ENCODE measurements at regions not wholly inside any gene's neighbourhood (a gene's known extent, or its start where the extent isn't known, plus 50 kb on each side); places are given as distances from the start of the nearest gene placed in this dataset.

- H3K4me3 ChIP-seq (ENCODE audit: low read depth, low read length): no peak overlapping the region
- ChIA-PET CTCF (interaction anchor here (3.9 kb wide), 1 partner anchor 10 kb away, joined by 24 read pairs; no protein-coding TSS in a partner anchor), POLR2A (no interaction called here)
- no peaks in the 10 kb centered on the region for H3K4me1 ChIP-seq (ENCODE audit: control insufficient read depth, insufficient read depth, low read length)
- H3K36me3 ChIP-seq (ENCODE audit: control insufficient read depth in 2 of 2, insufficient read depth in 1 of 2, low read length in 2 of 2): no peaks in the 10 kb centered on the region
- TF ChIP-seq ZNF658 (tag by site-specific recombination; IDR thresholded peaks at IDR 0.05): no peak
- no peak for TF ChIP-seq ZNF335 (tag by site-specific recombination; conservative IDR thresholded peaks at IDR 0.05)
- TF ChIP-seq ZNF114 (tag by site-specific recombination; IDR thresholded peaks at IDR 0.05): no peak
- TF ChIP-seq ZNF26 (tag by site-specific recombination; IDR thresholded peaks at IDR 0.05): no peak
- TF ChIP-seq ZBTB11 (tag by site-specific recombination; conservative IDR thresholded peaks at IDR 0.05; ENCODE audit: low read depth): no peak
- TF ChIP-seq GLI2 (tag by site-specific recombination; IDR thresholded peaks at IDR 0.05; ENCODE audit: borderline replicate concordance, low read depth): no peak
- no peak for TF ChIP-seq ZNF621 (tag by site-specific recombination; IDR thresholded peaks at IDR 0.05)
- TF ChIP-seq ZBTB21 (tag by site-specific recombination; IDR thresholded peaks at IDR 0.05): no peak
- TF ChIP-seq ZNF157 (tag by site-specific recombination; IDR thresholded peaks at IDR 0.05): no peak
- no peak for TF ChIP-seq GFI1B (tag by site-specific recombination; IDR thresholded peaks at IDR 0.05)
- no peak overlapping the region for H3K27ac ChIP-seq (ENCODE audit: extremely low read depth, low read depth, low read length)
- H3K9me3 ChIP-seq (ENCODE audit: control insufficient read depth, insufficient read depth, low read depth, low read length): no peaks in the 10 kb centered on the region
These were observed 185.5 kb downstream of the ZC3H11B start for GRCh38 chr1:219427403-219427802.

- Histone ChIP-seq H3K27ac (ENCODE audit: extremely low read depth, low read depth, low read length) (no peak overlapping the region), H3K36me3 (ENCODE audit: control insufficient read depth in 2 of 2, insufficient read depth in 1 of 2, low read length in 2 of 2) (no peaks in the 10 kb centered on the region), H3K9me3 (ENCODE audit: control insufficient read depth, insufficient read depth, low read depth, low read length) (no peaks in the 10 kb centered on the region), H3K4me3 (ENCODE audit: low read depth, low read length) (no peak overlapping the region), H3K4me1 (ENCODE audit: control insufficient read depth, insufficient read depth, low read length) (no peaks in the 10 kb centered on the region)
- CTCF ChIA-PET: interaction anchor here (0.7 kb wide), 1 partner anchor 389 kb away, joined by 3 read pairs; no protein-coding TSS in a partner anchor
- POLR2A ChIA-PET: no interaction called here
- no peak for TF ChIP-seq TSHZ1 (tag by site-specific recombination; IDR thresholded peaks at IDR 0.05; ENCODE audit: borderline replicate concordance)
- no peak for TF ChIP-seq ZNF202 (tag by site-specific recombination; IDR thresholded peaks at IDR 0.05; ENCODE audit: borderline replicate concordance)
- TF ChIP-seq ZNF629 (tag by site-specific recombination; IDR thresholded peaks at IDR 0.05): no peak
- no peak for TF ChIP-seq ZNF544 (tag by site-specific recombination; IDR thresholded peaks at IDR 0.05)
- no peak for TF ChIP-seq ZSCAN23 (tag by site-specific recombination; IDR thresholded peaks at IDR 0.05)
- TF ChIP-seq ZNF529 (tag by site-specific recombination; IDR thresholded peaks at IDR 0.05; ENCODE audit: insufficient replicate concordance): no peak
- no peak for TF ChIP-seq ZNF48 (tag by site-specific recombination; IDR thresholded peaks at IDR 0.05)
- TF ChIP-seq ZNF518A (tag by site-specific recombination; conservative IDR thresholded peaks at IDR 0.05; ENCODE audit: low read depth): no peak
- TF ChIP-seq BCL11B (tag by site-specific recombination; IDR thresholded peaks at IDR 0.05; ENCODE audit: low read depth): no peak
- no peak for TF ChIP-seq ZNF623 (tag by site-specific recombination; IDR thresholded peaks at IDR 0.05)
- TF ChIP-seq ZNF335 (tag by site-specific recombination; conservative IDR thresholded peaks at IDR 0.05): no peak
- TF ChIP-seq ZNF416 (tag by site-specific recombination; IDR thresholded peaks at IDR 0.05): no peak
These were observed 189.9 kb downstream of the ZC3H11B start for GRCh38 chr1:219422811-219423598.
